ENCODE measurements at regions not wholly inside any gene's neighbourhood (a gene's known extent, or its start where the extent isn't known, plus 50 kb on each side); places are given as distances from the start of the nearest gene placed in this dataset.

GRCh38 chr9:23258569-23258968, 567.5 kb downstream of the ELAVL2 start:
- Histone ChIP-seq H3K27ac (no peak overlapping the region), H3K36me3 (ENCODE audit: insufficient read depth, low read length) (no peaks in the 10 kb centered on the region), H3K4me3 (no peak overlapping the region), H3K9ac (ENCODE audit: insufficient read length) (no peak overlapping the region), H3K9me3 (ENCODE audit: low read depth, low read length) (no peaks in the 10 kb centered on the region)
- DNase-seq (ENCODE audit: low read depth, low spot score) = no peak
- TF ChIP-seq POLR2AphosphoS5 (IDR thresholded peaks at IDR 0.05; ENCODE audit: borderline replicate concordance, low read depth, low read length) (no peak), FOXP2 (optimal IDR thresholded peaks at IDR 0.05; ENCODE audit: control extremely low read depth, extremely low read length, insufficient read depth) (no peak), EZH2 (IDR thresholded peaks at IDR 0.05) (no peak)

GRCh38 chr9:23278561-23278960, 547.5 kb downstream of the ELAVL2 start:
- Histone ChIP-seq H3K9me3 (ENCODE audit: low read depth, low read length) (no peaks in the 10 kb centered on the region), H3K9ac (ENCODE audit: insufficient read length) (no peak overlapping the region), H3K4me3 (no peak overlapping the region), H3K36me3 (ENCODE audit: insufficient read depth, low read length) (no peaks in the 10 kb centered on the region), H3K27ac (no peak overlapping the region)
- DNase-seq (ENCODE audit: low read depth, low spot score) = no peak
- no peak for TF ChIP-seq EZH2 (IDR thresholded peaks at IDR 0.05)
- TF ChIP-seq POLR2AphosphoS5 (IDR thresholded peaks at IDR 0.05; ENCODE audit: borderline replicate concordance, low read depth, low read length) = no peak
- no peak for TF ChIP-seq FOXP2 (optimal IDR thresholded peaks at IDR 0.05; ENCODE audit: control extremely low read depth, extremely low read length, insufficient read depth)

GRCh38 chr9:23287390-23287789, 538.6 kb downstream of the ELAVL2 start:
- Histone ChIP-seq H3K4me3 (no peak overlapping the region), H3K9ac (ENCODE audit: insufficient read length) (no peak overlapping the region), H3K9me3 (ENCODE audit: low read depth, low read length) (no peaks in the 10 kb centered on the region), H3K36me3 (ENCODE audit: insufficient read depth, low read length) (no peaks in the 10 kb centered on the region), H3K27ac (no peak overlapping the region)
- TF ChIP-seq POLR2AphosphoS5 (IDR thresholded peaks at IDR 0.05; ENCODE audit: borderline replicate concordance, low read depth, low read length) (no peak), FOXP2 (optimal IDR thresholded peaks at IDR 0.05; ENCODE audit: control extremely low read depth, extremely low read length, insufficient read depth) (no peak), EZH2 (IDR thresholded peaks at IDR 0.05) (no peak)
- no peak for DNase-seq (ENCODE audit: low read depth, low spot score)

- Histone ChIP-seq H3K36me3 (ENCODE audit: insufficient read depth, low read length) (no peaks in the 10 kb centered on the region), H3K9me3 (ENCODE audit: low read depth, low read length) (no peaks in the 10 kb centered on the region), H3K4me3 (no peak overlapping the region), H3K27ac (no peak overlapping the region), H3K9ac (ENCODE audit: insufficient read length) (no peak overlapping the region)
- DNase-seq (ENCODE audit: low read depth, low spot score) = no peak
- TF ChIP-seq EZH2 (IDR thresholded peaks at IDR 0.05) (no peak), FOXP2 (optimal IDR thresholded peaks at IDR 0.05; ENCODE audit: control extremely low read depth, extremely low read length, insufficient read depth) (no peak), POLR2AphosphoS5 (IDR thresholded peaks at IDR 0.05; ENCODE audit: borderline replicate concordance, low read depth, low read length) (no peak)
Measured at GRCh38 chr9:23288545-23288944, 537.5 kb downstream of the ELAVL2 start.

GRCh38 chr9:23290973-23291372, 535.1 kb downstream of the ELAVL2 start:
- no peak for DNase-seq (ENCODE audit: low read depth, low spot score)
- H3K36me3 ChIP-seq (ENCODE audit: insufficient read depth, low read length) = no peaks in the 10 kb centered on the region
- H3K9ac ChIP-seq (ENCODE audit: insufficient read length) = no peak overlapping the region
- no peaks in the 10 kb centered on the region for H3K9me3 ChIP-seq (ENCODE audit: low read depth, low read length)
- no peak overlapping the region for H3K27ac ChIP-seq
- TF ChIP-seq FOXP2 (optimal IDR thresholded peaks at IDR 0.05; ENCODE audit: control extremely low read depth, extremely low read length, insufficient read depth) (no peak), POLR2AphosphoS5 (IDR thresholded peaks at IDR 0.05; ENCODE audit: borderline replicate concordance, low read depth, low read length) (no peak), EZH2 (IDR thresholded peaks at IDR 0.05) (no peak)
- no peak overlapping the region for H3K4me3 ChIP-seq

- Histone ChIP-seq H3K27ac (no peak overlapping the region), H3K36me3 (ENCODE audit: insufficient read depth, low read length) (no peaks in the 10 kb centered on the region), H3K4me3 (no peak overlapping the region), H3K9ac (ENCODE audit: insufficient read length) (no peak overlapping the region), H3K9me3 (ENCODE audit: low read depth, low read length) (no peaks in the 10 kb centered on the region)
- DNase-seq (ENCODE audit: low read depth, low spot score) = no peak
- no peak for TF ChIP-seq POLR2AphosphoS5 (IDR thresholded peaks at IDR 0.05; ENCODE audit: borderline replicate concordance, low read depth, low read length)
Measured at GRCh38 chr9:23302281-23302680, 523.8 kb downstream of the ELAVL2 start.

- no peaks in the 10 kb centered on the region for H3K9me3 ChIP-seq (ENCODE audit: low read depth, low read length)
- no peak overlapping the region for H3K4me3 ChIP-seq
- no peak for TF ChIP-seq EZH2 (IDR thresholded peaks at IDR 0.05)
- TF ChIP-seq POLR2AphosphoS5 (IDR thresholded peaks at IDR 0.05; ENCODE audit: borderline replicate concordance, low read depth, low read length) = no peak
- TF ChIP-seq FOXP2 (optimal IDR thresholded peaks at IDR 0.05; ENCODE audit: control extremely low read depth, extremely low read length, insufficient read depth) = no peak
- H3K36me3 ChIP-seq (ENCODE audit: insufficient read depth, low read length) = no peaks in the 10 kb centered on the region
- DNase-seq (ENCODE audit: low read depth, low spot score) = no peak
- H3K9ac ChIP-seq (ENCODE audit: insufficient read length) = no peak overlapping the region
- H3K27ac ChIP-seq = no peak overlapping the region
Measured at GRCh38 chr9:23306731-23307130, 519.3 kb downstream of the ELAVL2 start.

- TF ChIP-seq POLR2AphosphoS5 (IDR thresholded peaks at IDR 0.05; ENCODE audit: borderline replicate concordance, low read depth, low read length) = no peak
- no peak for TF ChIP-seq EZH2 (IDR thresholded peaks at IDR 0.05)
- no peak for TF ChIP-seq FOXP2 (optimal IDR thresholded peaks at IDR 0.05; ENCODE audit: control extremely low read depth, extremely low read length, insufficient read depth)
- DNase-seq (ENCODE audit: low read depth, low spot score) = no peak
- Histone ChIP-seq H3K9ac (ENCODE audit: insufficient read length) (no peak overlapping the region), H3K27ac (no peak overlapping the region), H3K9me3 (ENCODE audit: low read depth, low read length) (no peaks in the 10 kb centered on the region), H3K4me3 (no peak overlapping the region), H3K36me3 (ENCODE audit: insufficient read depth, low read length) (no peaks in the 10 kb centered on the region)
Measured at GRCh38 chr9:23307731-23308513, 518.1 kb downstream of the ELAVL2 start.

GRCh38 chr9:23309800-23310199, 516.2 kb downstream of the ELAVL2 start:
- Histone ChIP-seq H3K36me3 (ENCODE audit: insufficient read depth, low read length) (no peaks in the 10 kb centered on the region), H3K27ac (no peak overlapping the region), H3K9me3 (ENCODE audit: low read depth, low read length) (no peaks in the 10 kb centered on the region), H3K4me3 (no peak overlapping the region), H3K9ac (ENCODE audit: insufficient read length) (no peak overlapping the region)
- DNase-seq (ENCODE audit: low read depth, low spot score) = no peak
- TF ChIP-seq EZH2 (IDR thresholded peaks at IDR 0.05) (no peak), POLR2AphosphoS5 (IDR thresholded peaks at IDR 0.05; ENCODE audit: borderline replicate concordance, low read depth, low read length) (no peak), FOXP2 (optimal IDR thresholded peaks at IDR 0.05; ENCODE audit: control extremely low read depth, extremely low read length, insufficient read depth) (no peak)
